Kidney (tissue), 13 donors: ENCODE measurements at regions not wholly inside any gene's neighbourhood (a gene's known extent, or its start where the extent isn't known, plus 50 kb on each side); places are given as distances from the start of the nearest gene placed in this dataset.

Source experiments
- DNase-seq, 5 donors: peaks; one replicate each; pipeline ENCODE4 v3.0.0-alpha.2; 2013 to 2020
- FAIRE-seq: peaks from 2 replicates; lab custom pipeline; 2012; peaks lifted over from hg19 to GRCh38; lab: Jason Lieb, UNC
- H3K27ac ChIP-seq, 2 donors: one replicate each; pipeline ENCODE4 v1.7.0; 2013; ENCODE audit warnings: low read depth in 2 of 2, low read length in 2 of 2, inconsistent platforms in 1 of 2
- H3K27me3 ChIP-seq: one replicate; pipeline ENCODE4 v1.7.1; 2013; ENCODE audit warnings: low read length, inconsistent platforms; ENCODE audit not compliant: control insufficient read depth, insufficient read depth
- H3K36me3 ChIP-seq, 3 donors: one replicate each; pipeline versions ENCODE4 v1.7.0 to v1.7.1; 2013; ENCODE audit warnings: low read length in 3 of 3, control low read depth in 1 of 3, inconsistent platforms in 1 of 3; ENCODE audit not compliant: insufficient read depth in 3 of 3, control insufficient read depth in 2 of 3
- H3K4me1 ChIP-seq, 3 donors: one replicate each; pipeline versions ENCODE4 v1.7.0 to v1.7.1; 2013; ENCODE audit warnings: low read length in 3 of 3, inconsistent platforms in 1 of 3, low read depth in 1 of 3; ENCODE audit not compliant: control insufficient read depth in 2 of 3, insufficient read depth in 2 of 3
- H3K4me3 ChIP-seq, 3 donors: one replicate each; pipeline versions ENCODE4 v1.7.0 to v1.8.1; 2013; ENCODE audit warnings: low read length in 3 of 3, control low read depth in 1 of 3, inconsistent platforms in 1 of 3
- H3K9ac ChIP-seq, 3 donors: one replicate each; pipeline versions ENCODE4 v1.7.0 to v1.7.1; 2013; ENCODE audit warnings: low read length in 3 of 3, control low read depth in 1 of 3, inconsistent platforms in 1 of 3
- H3K9me3 ChIP-seq, 3 donors: one replicate each; pipeline versions ENCODE4 v1.7.0 to v1.7.1; 2013; ENCODE audit warnings: low read length in 3 of 3, control low read depth in 1 of 3, inconsistent platforms in 1 of 3; ENCODE audit not compliant: control insufficient read depth in 2 of 3, insufficient read depth in 1 of 3
- intact Hi-C: fragments of 100-400 bp; cut with DNase I; formaldehyde crosslinking; loops from one replicate; pipeline ENCODE4 v1.11.1; 2022
- TF ChIP-seq, protein P1 (sequence below): IDR thresholded peaks from 3 replicates; pipeline ENCODE4 v1.5.1; 2012; ENCODE audit warnings: mild to moderate bottlenecking, moderate library complexity, borderline replicate concordance; ENCODE audit not compliant: insufficient read depth; ENCODE audit errors: extremely low read depth
- donor health status: control.
- donor health status: control.
- donor health status: control.
- donor health status: control.
- donor health status: control.
- donor health status: DM: yes; HTN: yes; CAD: no.
- donor health status: Normal renal cell carcinoma (clear cell type).

DNA sequence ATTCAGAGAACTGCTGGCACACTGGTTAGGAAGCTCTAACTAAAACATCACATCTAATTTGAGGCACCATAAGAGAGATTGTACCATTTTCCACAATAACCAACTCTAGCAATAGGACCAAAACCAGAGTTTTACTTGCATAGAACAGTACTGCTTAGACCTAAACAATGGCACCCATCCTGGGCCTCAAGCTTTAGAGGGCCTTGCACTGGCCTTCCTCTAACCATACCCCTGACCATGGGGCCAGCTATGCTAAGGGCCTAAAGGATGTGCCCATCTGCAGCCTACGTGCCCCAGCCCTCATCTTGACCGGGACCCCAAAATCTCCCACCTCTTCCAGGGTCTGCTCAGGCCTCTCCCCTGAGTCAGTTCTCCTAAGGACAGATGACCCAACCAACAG is 74.4 kb upstream of the ARHGAP32 start:
- intact Hi-C loops: no loop called here
- TF ChIP-seq, protein P1, sequence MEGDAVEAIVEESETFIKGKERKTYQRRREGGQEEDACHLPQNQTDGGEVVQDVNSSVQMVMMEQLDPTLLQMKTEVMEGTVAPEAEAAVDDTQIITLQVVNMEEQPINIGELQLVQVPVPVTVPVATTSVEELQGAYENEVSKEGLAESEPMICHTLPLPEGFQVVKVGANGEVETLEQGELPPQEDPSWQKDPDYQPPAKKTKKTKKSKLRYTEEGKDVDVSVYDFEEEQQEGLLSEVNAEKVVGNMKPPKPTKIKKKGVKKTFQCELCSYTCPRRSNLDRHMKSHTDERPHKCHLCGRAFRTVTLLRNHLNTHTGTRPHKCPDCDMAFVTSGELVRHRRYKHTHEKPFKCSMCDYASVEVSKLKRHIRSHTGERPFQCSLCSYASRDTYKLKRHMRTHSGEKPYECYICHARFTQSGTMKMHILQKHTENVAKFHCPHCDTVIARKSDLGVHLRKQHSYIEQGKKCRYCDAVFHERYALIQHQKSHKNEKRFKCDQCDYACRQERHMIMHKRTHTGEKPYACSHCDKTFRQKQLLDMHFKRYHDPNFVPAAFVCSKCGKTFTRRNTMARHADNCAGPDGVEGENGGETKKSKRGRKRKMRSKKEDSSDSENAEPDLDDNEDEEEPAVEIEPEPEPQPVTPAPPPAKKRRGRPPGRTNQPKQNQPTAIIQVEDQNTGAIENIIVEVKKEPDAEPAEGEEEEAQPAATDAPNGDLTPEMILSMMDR: no peak
- Histone ChIP-seq H3K27ac (no peak overlapping the region), H3K4me3 (no peak overlapping the region), H3K36me3 (no peaks in the 10 kb centered on the region), H3K27me3 (no peaks in the 10 kb centered on the region), H3K9ac (no peak overlapping the region), H3K9me3 (no peaks in the 10 kb centered on the region), H3K4me1 (peaks cover 0 to 7% (median 0%) of the 10 kb centered on the region in 3 donors)
- DNase-seq (no peak), FAIRE-seq (no peak)

GRCh38 chr11:129265125-129265788 is 73.1 kb upstream of the ARHGAP32 start:
- H3K9ac ChIP-seq: no peak overlapping the region
- no peaks in the 10 kb centered on the region for H3K36me3 ChIP-seq
- no peak for DNase-seq
- no peak for FAIRE-seq
- TF ChIP-seq, protein P1: no peak
- H3K9me3 ChIP-seq: no peaks in the 10 kb centered on the region
- intact Hi-C loops: no loop called here
- H3K4me3 ChIP-seq: no peak overlapping the region
- H3K27me3 ChIP-seq: no peaks in the 10 kb centered on the region
- H3K4me1 ChIP-seq: peaks cover 0 to 7% (median 0%) of the 10 kb centered on the region in 3 donors
- H3K27ac ChIP-seq: no peak overlapping the region

DNA sequence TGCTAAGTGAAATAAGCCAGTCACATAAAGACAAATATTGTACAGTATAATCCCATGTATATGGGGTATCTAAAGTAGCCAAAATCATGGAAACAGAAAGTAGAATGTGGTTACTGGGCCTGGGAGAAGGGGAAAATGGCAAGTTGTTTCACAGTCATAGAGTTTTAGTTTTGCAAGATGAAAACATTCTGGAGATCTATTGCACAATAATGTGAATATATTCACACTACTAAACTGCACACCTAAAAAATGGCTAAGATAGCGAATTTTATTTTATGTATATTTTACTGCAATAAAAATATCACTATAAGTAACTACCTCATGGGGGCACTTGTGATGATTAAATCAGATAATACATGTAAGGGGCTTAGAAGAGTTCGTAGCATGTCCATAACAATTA is 72.0 kb upstream of the ARHGAP32 start:
- Histone ChIP-seq H3K27ac (no peak overlapping the region), H3K4me1 (peaks cover 0 to 7% (median 0%) of the 10 kb centered on the region in 3 donors), H3K27me3 (no peaks in the 10 kb centered on the region), H3K4me3 (no peak overlapping the region), H3K36me3 (no peaks in the 10 kb centered on the region), H3K9me3 (no peaks in the 10 kb centered on the region), H3K9ac (no peak overlapping the region)
- intact Hi-C loops: no loop called here
- TF ChIP-seq, protein P1: no peak
- DNase-seq (no peak), FAIRE-seq (no peak)

DNA sequence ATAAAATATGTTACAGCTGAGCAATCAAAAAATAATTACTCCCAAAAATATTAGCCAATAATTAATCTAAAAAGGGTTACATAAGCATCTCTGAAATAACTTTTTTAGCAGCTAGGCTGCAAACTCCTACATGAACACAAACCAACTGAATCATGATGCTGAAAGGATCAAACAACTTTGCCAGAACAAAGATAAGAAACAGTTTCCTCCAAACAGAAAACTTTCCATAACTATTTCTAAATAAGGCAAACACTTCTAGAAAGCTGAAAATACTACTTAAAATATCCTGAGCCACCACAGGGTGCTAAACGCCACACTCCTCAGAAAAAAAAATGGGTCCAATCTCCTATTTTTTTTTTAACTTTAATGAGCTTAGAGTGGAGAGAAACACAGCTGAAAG is 68.6 kb upstream of the ARHGAP32 start:
- Histone ChIP-seq H3K4me3 (no peak overlapping the region), H3K9ac (no peak overlapping the region), H3K27ac (no peak overlapping the region), H3K9me3 (no peaks in the 10 kb centered on the region), H3K4me1 (peaks cover 0 to 3% (median 2%) of the 10 kb centered on the region in 3 donors), H3K27me3 (no peaks in the 10 kb centered on the region), H3K36me3 (no peaks in the 10 kb centered on the region)
- DNase-seq (no peak), FAIRE-seq (no peak)
- intact Hi-C loops: no loop called here
- TF ChIP-seq, protein P1: no peak
